Activated CD8-positive, alpha-beta memory T cell treated with anti-CD3 and anti-CD28 coated beads, Interleukin-2, amount 50 U/mL, for 1 hour (primary cell): ENCODE measurements at regions not wholly inside any gene's neighbourhood (a gene's known extent, or its start where the extent isn't known, plus 50 kb on each side); places are given as distances from the start of the nearest gene placed in this dataset.

Experiments
- DNase-seq: peaks from one replicate; pipeline ENCODE4 v3.0.0-alpha.2; 2020; ENCODE audit errors: extremely low read depth

DNA sequence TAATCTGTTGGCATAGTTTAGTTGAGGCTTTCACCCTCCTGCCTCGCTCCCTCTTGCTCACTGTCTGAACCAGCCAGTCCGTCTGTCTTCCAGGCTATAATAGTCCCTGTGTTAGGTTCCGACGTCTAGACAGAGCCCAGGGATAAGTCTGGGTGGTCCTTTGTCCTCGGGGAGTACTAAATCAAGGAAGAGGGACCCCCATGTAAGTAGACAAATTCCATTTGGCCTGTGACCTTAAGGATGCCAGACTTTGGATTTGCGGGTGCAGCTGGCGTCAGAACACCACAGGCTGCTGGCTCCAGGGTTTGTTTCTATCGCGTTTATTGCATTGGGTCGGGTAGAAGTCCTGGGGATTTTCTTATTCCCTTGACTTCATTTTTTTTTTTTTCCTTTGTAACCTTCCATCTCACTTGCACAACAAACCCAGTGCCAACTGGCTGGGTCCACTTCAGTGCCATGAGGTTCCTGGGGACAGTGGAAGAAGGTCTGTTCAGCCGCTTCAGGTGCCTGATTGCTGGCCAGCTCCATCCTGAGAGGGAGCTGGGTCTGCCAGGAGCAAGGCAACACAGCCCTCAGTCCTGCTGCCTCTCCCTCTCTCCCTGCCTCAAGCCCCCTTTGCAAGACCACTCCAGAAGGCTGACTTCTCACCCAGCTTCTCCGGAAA lies 95.4 kb upstream of the KLHL25 start:
- no peak for DNase-seq

DNA sequence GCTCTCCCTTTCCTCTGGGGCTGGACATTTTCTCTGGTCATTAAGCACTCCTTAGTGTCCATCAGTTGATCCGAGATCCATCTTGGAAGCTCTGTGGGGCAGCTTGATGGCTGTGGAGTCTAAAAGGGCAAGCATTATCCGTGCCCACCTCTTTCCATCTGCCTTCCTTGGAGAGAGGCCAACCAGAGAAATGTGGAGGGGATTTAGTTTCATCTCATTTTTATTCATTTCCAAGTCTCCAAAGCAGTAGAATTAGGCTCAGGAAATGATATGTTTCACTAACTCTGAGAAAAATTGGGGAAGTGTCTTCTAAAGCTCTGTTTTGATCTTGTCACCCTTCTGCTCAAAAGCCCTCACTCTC lies 95.9 kb upstream of the KLHL25 start:
- no peak for DNase-seq

DNA sequence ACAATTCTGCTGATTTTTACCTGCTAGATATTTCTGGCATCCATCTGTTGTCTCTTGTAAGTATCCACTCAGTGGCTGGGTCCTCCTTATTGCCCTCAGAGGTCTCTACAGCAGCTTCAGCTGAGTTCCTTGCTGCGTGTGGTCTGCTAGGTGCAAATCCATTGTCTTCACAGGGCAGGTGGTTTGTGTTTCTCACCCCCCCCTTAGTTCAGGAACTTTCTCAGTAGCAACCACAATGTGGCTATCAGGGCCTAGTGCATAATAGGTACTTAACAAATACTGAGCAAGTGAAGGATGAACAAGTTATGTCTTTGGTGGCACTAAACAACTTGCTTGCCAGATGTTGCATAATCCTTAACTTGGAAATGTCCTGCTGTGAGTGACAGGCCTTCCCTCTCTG lies 96.7 kb upstream of the KLHL25 start:
- DNase-seq: no peak

DNA sequence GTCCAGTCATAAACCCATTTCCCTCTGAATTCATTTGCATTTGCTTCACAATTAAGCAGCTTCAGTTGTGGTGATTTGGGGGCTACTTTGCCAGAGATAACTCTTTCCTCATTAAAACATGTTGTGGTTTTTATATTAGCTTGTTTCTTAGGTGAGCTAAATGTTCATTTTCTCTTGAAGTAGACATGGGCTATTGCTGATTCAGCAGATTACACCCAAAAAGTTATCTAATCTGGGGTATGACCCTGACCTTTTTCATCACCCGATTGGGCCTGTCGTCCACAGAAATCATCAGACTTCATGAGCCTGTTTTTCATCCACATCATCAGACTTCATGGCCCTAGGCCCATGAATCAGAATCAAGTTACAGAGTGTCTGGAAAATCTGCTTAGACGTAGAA lies 97.5 kb upstream of the KLHL25 start:
- no peak for DNase-seq

DNA sequence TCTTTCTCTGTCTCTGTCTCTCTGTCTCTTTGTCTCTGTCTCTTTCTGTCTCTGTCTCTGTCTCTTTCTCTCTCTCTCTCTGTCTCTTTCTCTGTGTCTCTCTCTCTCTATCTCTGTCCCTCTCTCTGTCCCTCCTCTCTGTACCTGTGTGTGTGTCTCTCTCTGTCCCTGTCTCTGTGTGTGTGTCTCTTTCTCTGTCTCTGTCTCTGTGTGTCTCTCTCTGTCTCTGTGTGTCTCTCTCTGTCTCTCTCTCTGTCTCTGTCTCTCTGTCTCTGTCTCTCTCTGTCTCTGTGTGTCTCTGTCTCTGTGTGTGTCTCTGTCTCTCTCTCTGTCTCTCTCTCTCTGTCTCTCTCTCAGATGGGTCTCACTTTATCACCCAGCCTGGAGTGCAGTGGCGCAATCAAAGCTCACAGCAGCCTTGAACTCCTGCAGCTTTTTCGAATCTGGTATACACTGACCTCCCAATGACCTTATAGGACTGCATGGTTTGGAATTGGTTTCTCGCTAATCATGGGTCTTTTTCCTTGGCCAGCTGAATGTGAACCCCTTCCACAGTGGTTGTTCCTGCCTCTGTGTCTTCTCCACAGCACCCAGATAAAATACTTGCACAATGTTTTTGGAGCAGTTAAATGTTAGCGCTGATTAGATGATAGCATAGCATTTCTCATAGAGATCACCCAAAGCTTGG lies 102.6 kb upstream of the KLHL25 start:
- no peak for DNase-seq

GRCh38 chr15:85897895-85898717 lies 103.4 kb upstream of the KLHL25 start:
- no peak for DNase-seq

GRCh38 chr15:85899927-85900326 lies 105.2 kb upstream of the KLHL25 start:
- DNase-seq: no peak

DNA sequence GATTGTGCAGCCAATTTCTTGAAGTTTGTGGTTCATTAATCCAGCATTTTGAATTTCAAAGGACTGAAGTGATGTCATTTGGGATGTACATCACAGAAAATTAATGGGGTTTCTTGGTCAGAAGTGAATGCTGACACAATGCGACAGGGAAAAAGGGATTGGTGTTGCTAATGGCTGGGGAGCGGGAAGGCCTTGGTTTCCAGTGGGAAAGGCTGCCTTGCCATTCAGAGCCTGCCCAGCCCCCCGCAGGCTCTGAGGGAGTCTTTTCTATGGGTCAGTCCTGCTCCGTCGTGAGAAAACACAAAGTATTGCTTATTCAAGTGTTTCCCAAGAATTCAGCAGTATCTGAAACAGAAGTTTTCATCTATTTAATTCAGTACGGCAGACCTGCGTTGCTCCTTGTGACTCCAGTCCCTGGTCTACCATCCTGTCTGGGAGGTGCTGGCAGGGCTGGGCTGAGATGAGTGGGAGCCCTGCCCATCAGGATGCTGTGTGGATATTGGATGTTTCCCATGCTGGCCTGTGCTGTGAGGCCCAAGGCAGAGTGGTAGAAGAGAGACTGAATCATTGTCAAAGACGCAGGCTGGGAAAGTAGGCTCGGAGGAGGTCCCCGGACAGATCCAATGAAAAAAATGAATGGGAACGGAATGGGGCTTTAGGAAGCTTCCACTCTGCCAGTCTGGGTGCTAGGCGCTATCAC lies 111.2 kb upstream of the KLHL25 start:
- no peak for DNase-seq

DNA sequence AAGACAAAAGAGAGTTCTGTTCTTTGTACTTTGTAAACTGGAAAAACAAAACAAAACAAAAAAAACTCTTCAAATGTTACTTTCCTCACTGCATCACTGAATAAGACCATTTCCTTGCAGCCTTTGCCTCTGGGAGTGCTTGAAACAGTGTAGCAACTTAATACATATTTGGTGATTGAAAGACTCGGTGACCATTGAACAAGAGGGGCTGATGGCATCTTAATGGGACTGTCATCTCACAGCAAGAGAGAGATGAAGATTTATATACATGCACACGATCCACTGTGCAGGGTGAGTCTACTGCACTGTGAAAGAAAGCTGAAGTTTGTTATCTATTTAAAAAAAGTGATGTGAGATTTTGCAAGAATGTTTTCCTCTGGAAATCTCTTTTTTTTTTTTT lies 111.9 kb upstream of the KLHL25 start:
- DNase-seq: no peak

- no peak for DNase-seq
These were observed 116.1 kb upstream of the KLHL25 start for GRCh38 chr15:85910834-85911233.

- DNase-seq: no peak
These were observed 118.7 kb upstream of the KLHL25 start for GRCh38 chr15:85913461-85913860.

DNA sequence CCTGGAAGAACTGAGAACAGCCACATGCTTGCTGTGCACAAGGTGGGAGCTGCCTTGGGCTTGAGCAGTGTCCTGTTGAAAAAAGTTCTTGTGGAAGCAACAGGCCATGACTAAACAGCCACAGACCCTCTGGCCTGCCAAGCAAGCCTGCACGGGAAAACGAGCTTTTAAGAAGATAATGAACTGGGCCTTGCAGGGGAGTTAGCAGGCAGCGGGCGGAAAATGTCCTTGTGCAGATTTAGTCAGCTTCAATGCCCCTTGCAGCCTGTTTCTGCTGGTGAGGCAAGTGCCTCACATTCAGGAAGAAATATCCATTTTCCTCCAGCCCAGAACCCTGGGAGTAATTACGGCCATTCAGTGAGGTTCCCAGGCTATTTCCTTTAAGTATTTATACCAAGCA lies 126.2 kb upstream of the KLHL25 start:
- no peak for DNase-seq

DNA sequence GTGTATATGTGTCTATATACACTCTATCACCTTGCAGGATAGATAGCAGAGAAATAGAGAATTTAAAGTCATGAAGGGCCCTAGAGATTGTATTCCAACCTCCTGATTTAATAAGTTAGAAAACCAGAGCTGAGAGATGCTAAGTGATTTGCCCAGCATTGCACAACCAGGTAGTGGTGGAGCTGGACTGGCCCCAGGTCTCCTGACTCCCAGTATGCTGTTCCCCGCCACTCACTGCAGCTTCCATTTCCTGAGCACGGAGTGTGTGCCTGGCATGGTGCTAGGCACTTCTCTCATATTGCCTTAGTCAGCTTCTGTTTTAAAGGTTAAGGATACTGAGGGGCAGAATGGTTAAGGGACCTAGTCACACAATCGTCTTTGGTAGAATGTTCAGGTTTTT lies 129.4 kb upstream of the KLHL25 start:
- no peak for DNase-seq

DNA sequence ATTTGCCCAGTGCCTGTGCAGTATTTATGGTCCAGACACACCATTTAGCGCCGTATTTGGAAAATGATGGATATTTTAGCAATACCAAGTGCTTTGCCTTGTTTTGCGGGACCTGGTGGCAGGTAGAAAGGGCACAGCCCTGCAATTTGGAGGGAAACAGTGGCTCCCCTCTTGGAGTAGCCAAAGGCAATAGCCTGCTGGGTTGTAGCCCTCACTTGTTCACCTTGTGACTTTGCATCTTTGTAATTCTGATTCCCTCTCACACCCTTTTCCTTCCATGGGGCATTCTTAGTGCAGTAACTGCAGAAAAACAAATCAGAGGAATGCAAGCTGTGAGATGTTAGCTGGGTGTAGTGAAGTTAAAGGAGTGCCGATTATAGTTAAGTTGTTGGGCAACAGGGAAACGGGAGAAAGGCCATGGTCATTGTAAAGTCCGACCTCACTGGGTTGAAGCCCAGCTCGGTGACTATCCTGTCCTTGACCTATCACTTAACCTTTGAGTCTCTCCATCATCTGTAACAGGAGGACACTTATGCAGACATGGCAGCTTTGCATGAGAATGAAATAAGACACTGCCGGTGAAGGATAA lies 131.0 kb upstream of the KLHL25 start:
- DNase-seq: no peak

GRCh38 chr15:85926834-85927233 lies 132.1 kb upstream of the KLHL25 start:
- DNase-seq: no peak

GRCh38 chr15:85927931-85928537 lies 133.3 kb upstream of the KLHL25 start:
- DNase-seq: no peak

- no peak for DNase-seq
These were observed 135.1 kb upstream of the KLHL25 start for GRCh38 chr15:85929786-85930185.

GRCh38 chr15:85932391-85932790 lies 137.7 kb upstream of the KLHL25 start:
- no peak for DNase-seq

DNA sequence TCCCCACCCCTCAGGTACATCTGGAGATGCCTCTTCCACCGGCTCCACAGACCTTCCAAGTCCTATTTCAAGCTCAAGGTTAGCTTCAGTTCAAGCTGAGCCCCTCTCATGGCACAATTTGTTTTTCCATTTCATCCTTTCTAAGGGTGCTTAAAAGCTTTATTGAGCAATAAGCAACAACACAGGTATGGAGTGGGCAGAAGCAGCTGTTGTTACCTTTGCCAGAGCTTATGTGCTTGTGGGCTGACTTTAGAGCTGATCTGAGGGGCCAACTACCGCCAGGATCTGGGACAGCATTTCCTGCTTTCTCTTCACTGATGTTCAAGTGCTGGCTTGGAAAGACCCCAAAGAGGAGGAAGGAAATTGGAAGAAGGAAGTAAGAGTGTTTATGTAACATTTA lies 140.0 kb upstream of the KLHL25 start:
- DNase-seq: no peak

- DNase-seq: no peak
These were observed 140.5 kb upstream of the KLHL25 start for GRCh38 chr15:85935182-85935581.

GRCh38 chr15:85937661-85938060 lies 142.0 kb upstream of the AGBL1 start:
- no peak for DNase-seq
